DND-41 (cell line): ENCODE measurements at regions not wholly inside any gene's neighbourhood (a gene's known extent, or its start where the extent isn't known, plus 50 kb on each side); places are given as distances from the start of the nearest gene placed in this dataset.

Source experiments
- ATAC-seq: fragments of 200-7000 bp; cut with Tn5 transposase; 3 replicates; pipeline ENCODE4 v1.9.1; 2021; ENCODE audit warnings: low read depth; ENCODE audit not compliant: insufficient read depth
- DNase-seq: peaks from one replicate; pipeline ENCODE4 v3.0.0-alpha.2; 2020
- H2AFZ ChIP-seq: 2 replicates; pipeline ENCODE4 v1.6.0; 2012; ENCODE audit warnings: low read depth, low read length
- H3K27ac ChIP-seq: 2 replicates; pipeline ENCODE4 v1.5.1; 2012; ENCODE audit warnings: low read length, inconsistent platforms
- H3K27me3 ChIP-seq: fragments of 200-600 bp; sonication (generic); 2 replicates; pipeline ENCODE4 v1.6.0; 2012; ENCODE audit warnings: low read length, mild to moderate bottlenecking, inconsistent platforms; ENCODE audit not compliant: insufficient read depth, poor library complexity
- H3K36me3 ChIP-seq: 2 replicates; pipeline ENCODE4 v1.5.1; 2012; ENCODE audit warnings: low read length, inconsistent platforms; ENCODE audit not compliant: insufficient read depth
- H3K4me1 ChIP-seq: 2 replicates; pipeline ENCODE4 v1.5.1; 2012; ENCODE audit warnings: mild to moderate bottlenecking, low read length; ENCODE audit not compliant: insufficient read depth
- H3K4me2 ChIP-seq: 2 replicates; pipeline ENCODE4 v1.6.0; 2012; ENCODE audit warnings: mild to moderate bottlenecking, moderate library complexity, low read length, inconsistent platforms; ENCODE audit not compliant: insufficient read depth
- H3K4me3 ChIP-seq, 2 experiments: fragments of 200-600 bp in 1 of 2; shearing (Covaris generic) in 1 of 2; 2 replicates each; pipeline ENCODE4 v1.5.1; 2012 to 2016; ENCODE audit warnings: inconsistent platforms in 2 of 2, low read length in 2 of 2, mild to moderate bottlenecking in 2 of 2, low read depth in 1 of 2, moderate library complexity in 1 of 2
- H3K79me2 ChIP-seq: 2 replicates; pipeline ENCODE4 v1.6.0; 2012; ENCODE audit warnings: low read length, inconsistent platforms; ENCODE audit not compliant: insufficient read depth
- H3K9ac ChIP-seq: 2 replicates; pipeline ENCODE4 v1.6.0; 2012; ENCODE audit warnings: low read depth, mild to moderate bottlenecking, inconsistent platforms, low read length, moderate library complexity
- H3K9me3 ChIP-seq: 2 replicates; pipeline ENCODE4 v1.5.1; 2012; ENCODE audit warnings: low read length, moderate library complexity, mild to moderate bottlenecking, inconsistent platforms; ENCODE audit not compliant: insufficient read depth, severe bottlenecking
- H4K20me1 ChIP-seq: 2 replicates; pipeline ENCODE4 v1.6.0; 2012; ENCODE audit warnings: low read length; ENCODE audit not compliant: insufficient read depth
- CTCF ChIP-seq: IDR thresholded peaks from 2 replicates; pipeline ENCODE4 v1.5.1; 2012; ENCODE audit warnings: borderline replicate concordance, low read length, moderate library complexity, mild to moderate bottlenecking; ENCODE audit not compliant: poor library complexity, severe bottlenecking; ENCODE audit errors: extremely low read depth
- EZH2 ChIP-seq: IDR thresholded peaks from 3 replicates; pipeline ENCODE4 v1.6.1; 2012; ENCODE audit warnings: borderline replicate concordance, low read depth, mild to moderate bottlenecking, moderate library complexity, low read length, inconsistent platforms; ENCODE audit not compliant: severe bottlenecking

- Histone ChIP-seq H4K20me1 (no peaks in the 10 kb centered on the region), H3K9me3 (no peaks in the 10 kb centered on the region), H3K4me2 (no peak overlapping the region), H3K27me3 (no peaks in the 10 kb centered on the region), H3K79me2 (no peaks in the 10 kb centered on the region), H2AFZ (no peak overlapping the region), H3K9ac (no peak overlapping the region), H3K36me3 (no peaks in the 10 kb centered on the region), H3K4me3 (no peak overlapping the region), H3K4me1 (no peaks in the 10 kb centered on the region), H3K27ac (no peak overlapping the region)
- TF ChIP-seq CTCF (no peak), EZH2 (no peak)
- ATAC-seq (no peak), DNase-seq (no peak)
Observed at GRCh38 chr3:148197061-148197460, 500.6 kb upstream of the AGTR1 start.

- Histone ChIP-seq H3K4me2 (no peak overlapping the region), H4K20me1 (no peaks in the 10 kb centered on the region), H3K36me3 (no peaks in the 10 kb centered on the region), H3K9me3 (no peaks in the 10 kb centered on the region), H3K4me3 (no peak overlapping the region), H3K4me1 (no peaks in the 10 kb centered on the region), H2AFZ (no peak overlapping the region), H3K27ac (no peak overlapping the region), H3K27me3 (no peaks in the 10 kb centered on the region), H3K9ac (no peak overlapping the region), H3K79me2 (no peaks in the 10 kb centered on the region)
- ATAC-seq (no peak), DNase-seq (no peak)
- TF ChIP-seq CTCF = no peak
- TF ChIP-seq EZH2 = no peak
Observed at GRCh38 chr3:148202386-148202785, 495.3 kb upstream of the AGTR1 start.

DNA sequence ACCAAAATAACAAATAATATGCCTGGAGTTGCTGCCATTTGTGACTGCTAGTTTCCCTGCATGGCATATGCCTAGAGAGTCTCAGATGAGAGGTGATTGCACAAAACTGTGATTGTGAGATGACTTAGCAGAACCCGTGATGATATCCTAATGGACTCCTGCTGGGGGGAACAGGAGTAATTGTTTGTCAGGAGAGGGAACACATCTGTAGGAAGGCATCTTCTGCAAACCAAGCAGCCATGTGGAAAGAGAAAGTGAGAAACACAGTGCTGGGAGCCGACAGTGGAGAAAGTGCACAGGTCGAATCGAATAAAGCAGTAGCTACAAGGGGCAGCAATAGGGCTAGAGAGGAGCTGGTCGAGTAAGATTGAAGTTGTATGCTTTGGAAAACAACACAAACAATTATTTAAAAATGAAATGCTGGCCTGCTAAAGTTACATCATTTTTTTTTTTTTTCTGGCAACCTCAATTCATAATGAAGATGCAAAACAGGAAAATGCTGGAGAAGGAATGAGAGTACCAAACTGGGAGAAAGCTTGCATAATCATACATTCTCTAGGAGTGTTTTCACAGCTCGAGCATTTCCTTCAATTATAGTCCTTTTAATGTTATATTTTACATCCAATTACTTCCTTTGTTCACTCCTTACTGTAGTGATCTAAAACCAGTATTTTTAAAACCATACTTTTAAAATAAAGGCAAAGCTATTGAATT is 494.2 kb upstream of the AGTR1 start:
- H3K79me2 ChIP-seq = no peaks in the 10 kb centered on the region
- no peaks in the 10 kb centered on the region for H3K9me3 ChIP-seq
- TF ChIP-seq CTCF = no peak
- TF ChIP-seq EZH2 = no peak
- DNase-seq (no peak), ATAC-seq (no peak)
- H3K4me1 ChIP-seq = no peaks in the 10 kb centered on the region
- H4K20me1 ChIP-seq = no peaks in the 10 kb centered on the region
- H3K36me3 ChIP-seq = no peaks in the 10 kb centered on the region
- H3K4me3 ChIP-seq = no peak overlapping the region
- H3K4me2 ChIP-seq = no peak overlapping the region
- no peaks in the 10 kb centered on the region for H3K27me3 ChIP-seq
- no peak overlapping the region for H3K9ac ChIP-seq
- H3K27ac ChIP-seq = no peak overlapping the region
- H2AFZ ChIP-seq = no peak overlapping the region
